ENCODE measurements at regions not wholly inside any gene's neighbourhood (a gene's known extent, or its start where the extent isn't known, plus 50 kb on each side); places are given as distances from the start of the nearest gene placed in this dataset.
A peak's percentile ranks its signal among the peaks of the same experiment; 100 is the strongest.

DNA sequence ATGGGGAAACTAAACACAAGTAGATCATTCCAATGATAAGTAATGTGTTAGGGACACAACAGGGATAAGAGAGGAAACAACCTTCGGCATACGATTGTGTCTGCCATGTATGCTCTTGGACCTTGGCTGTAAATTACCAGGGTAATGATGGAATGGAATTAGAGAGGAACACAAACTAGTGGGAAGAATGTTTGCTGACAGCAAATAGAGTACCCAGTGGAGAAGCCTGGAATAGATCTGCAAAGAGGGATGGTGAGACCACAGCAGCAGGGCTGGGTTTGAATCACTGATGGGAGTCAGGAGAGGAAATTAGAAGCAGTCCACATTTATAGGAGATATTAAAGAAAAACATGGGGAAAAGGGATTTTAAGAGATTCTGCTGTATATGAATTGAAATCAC lies 172.8 kb downstream of the LRIG3 start:
- ChIA-PET CTCF (no interaction called here), POLR2A (ENCODE audit: unreplicated experiment) (no interaction called here)
- no peak overlapping the region for H4K8ac ChIP-seq (ENCODE audit: low read depth in 2 of 2, low read length in 2 of 2)
- H2BK15ac ChIP-seq (ENCODE audit: low read depth, low read length) = no peak overlapping the region
- H2BK120ac ChIP-seq (ENCODE audit: low read depth, low read length) = peak overlapping the region; percentile 14; the same call in 1 of the 2 replicates
- no TSS peak for BruUV-seq (replicated peaks)
- H3K56ac ChIP-seq (ENCODE audit: extremely low read depth, insufficient read depth, low read length) = no peak overlapping the region
- H3K9me1 ChIP-seq (ENCODE audit: insufficient read depth, low read length) = no peaks in the 10 kb centered on the region
- peaks cover under 1% of the 10 kb centered on the region; the same call in 1 of the 2 replicates for H3K9me3 ChIP-seq (ENCODE audit: control insufficient read depth, insufficient read depth, low read length)
- H3K27ac ChIP-seq (ENCODE audit: insufficient read depth, low read length) = no peak overlapping the region
- no peak overlapping the region; the same call in 1 of the 2 replicates for H4K5ac ChIP-seq (ENCODE audit: low read depth, low read length)
- no peak overlapping the region; the same call in 1 of the 2 replicates for H3K18ac ChIP-seq (ENCODE audit: low read depth, low read length)
- H3K9ac ChIP-seq (ENCODE audit: low read depth, low read length) = no peak overlapping the region
- no peak overlapping the region; the same call in 1 of the 2 replicates for H2AK5ac ChIP-seq (ENCODE audit: low read depth, low read length)
- in situ Hi-C loops (cut with MboI; ENCODE audit: low sequenced_read_pairs) (no loop called here), dilution Hi-C loops (cut with HindIII; ENCODE audit: low sequenced_read_pairs, unreplicated experiment) (no loop called here), intact Hi-C loops (cut with micrococcal nuclease) (no loop called here)
- H3K27me3 ChIP-seq (ENCODE audit: control insufficient read depth, insufficient read depth, low read length) = no peaks in the 10 kb centered on the region
- H2BK5ac ChIP-seq (ENCODE audit: low read depth, low read length, poor library complexity, severe bottlenecking) = no peak overlapping the region
- H3K79me1 ChIP-seq (ENCODE audit: low read depth in 1 of 2, low read length in 2 of 2) = no peaks in the 10 kb centered on the region
- ATAC-seq (ENCODE audit: low read depth) (no peak), DNase-seq (no peak)
- peak overlapping the region; percentile 39; the same call in 1 of the 2 replicates for H2BK20ac ChIP-seq (ENCODE audit: low read depth, low read length)
- H3K4me1 ChIP-seq (ENCODE audit: control insufficient read depth, insufficient read depth, low read length) = no peaks in the 10 kb centered on the region; the same call in 1 of the 2 replicates
- H3K36me3 ChIP-seq (ENCODE audit: control insufficient read depth, insufficient read depth, low read length) = no peaks in the 10 kb centered on the region
- H2AK9ac ChIP-seq (replicated peaks; ENCODE audit: low read depth, low read length, poor library complexity) = no peak overlapping the region
- H3K4me3 ChIP-seq (ENCODE audit: insufficient read depth, low read depth, low read length) = no peak overlapping the region
- no peak overlapping the region for H3K23ac ChIP-seq (ENCODE audit: low read depth, low read length)
- no peak overlapping the region for H3K4me2 ChIP-seq (ENCODE audit: low read depth, low read length)
- no peak overlapping the region for H4K91ac ChIP-seq (ENCODE audit: insufficient read depth, low read depth, low read length)
- H3K14ac ChIP-seq (replicated peaks; ENCODE audit: low read depth, low read length) = no peak overlapping the region; the same call in 1 of the 2 replicates
- no peak overlapping the region for H2AFZ ChIP-seq (replicated peaks; ENCODE audit: low read length, poor library complexity)
- no CpG with 5 or more reads among the region's 2 CpGs for WGBS, 2 experiments (ENCODE audit: extremely low coverage in 2 of 2, insufficient read length in 1 of 2)
- TF ChIP-seq RFX5 (IDR thresholded peaks at IDR 0.05; ENCODE audit: low read depth, low read length) = no peak
- no peak for TF ChIP-seq POLR2A (IDR thresholded peaks at IDR 0.05; ENCODE audit: low read depth, low read length)
- no peak for TF ChIP-seq CHD1 (IDR thresholded peaks at IDR 0.05; ENCODE audit: low read depth, low read length)
- no peak for TF ChIP-seq SMC3 (IDR thresholded peaks at IDR 0.05; ENCODE audit: low read depth, low read length)
- TF ChIP-seq MAZ (IDR thresholded peaks at IDR 0.05; ENCODE audit: borderline replicate concordance, low read depth, low read length) = no peak
- TF ChIP-seq FOS (IDR thresholded peaks at IDR 0.05; ENCODE audit: low read depth, low read length) = no peak
- no peak for TF ChIP-seq CEBPB (IDR thresholded peaks at IDR 0.05; ENCODE audit: low read depth, low read length)
- TF ChIP-seq BHLHE40 (IDR thresholded peaks at IDR 0.05; ENCODE audit: low read depth, low read length) = no peak
- no peak for TF ChIP-seq MXI1 (IDR thresholded peaks at IDR 0.05; ENCODE audit: borderline replicate concordance, low read depth, low read length)
- TF ChIP-seq, protein P1, sequence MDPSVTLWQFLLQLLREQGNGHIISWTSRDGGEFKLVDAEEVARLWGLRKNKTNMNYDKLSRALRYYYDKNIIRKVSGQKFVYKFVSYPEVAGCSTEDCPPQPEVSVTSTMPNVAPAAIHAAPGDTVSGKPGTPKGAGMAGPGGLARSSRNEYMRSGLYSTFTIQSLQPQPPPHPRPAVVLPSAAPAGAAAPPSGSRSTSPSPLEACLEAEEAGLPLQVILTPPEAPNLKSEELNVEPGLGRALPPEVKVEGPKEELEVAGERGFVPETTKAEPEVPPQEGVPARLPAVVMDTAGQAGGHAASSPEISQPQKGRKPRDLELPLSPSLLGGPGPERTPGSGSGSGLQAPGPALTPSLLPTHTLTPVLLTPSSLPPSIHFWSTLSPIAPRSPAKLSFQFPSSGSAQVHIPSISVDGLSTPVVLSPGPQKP (IDR thresholded peaks at IDR 0.05; ENCODE audit: borderline replicate concordance, low read depth, low read length) = no peak
- no peak for TF ChIP-seq RAD21 (IDR thresholded peaks at IDR 0.05; ENCODE audit: low read length)
- no peak for TF ChIP-seq RCOR1 (IDR thresholded peaks at IDR 0.05; ENCODE audit: insufficient replicate concordance, low read length)
- TF ChIP-seq NFE2L2 (IDR thresholded peaks at IDR 0.05; ENCODE audit: low read depth, low read length) = no peak
- no peak for TF ChIP-seq CTCF (conservative IDR thresholded peaks at IDR 0.05; ENCODE audit: low read depth, low read length)
- TF ChIP-seq MAFK (IDR thresholded peaks at IDR 0.05; ENCODE audit: low read depth, low read length) = no peak
- no peak for TF ChIP-seq USF2 (IDR thresholded peaks at IDR 0.05; ENCODE audit: low read depth, low read length)
- H3K4ac ChIP-seq (ENCODE audit: low read depth, low read length) = no peak overlapping the region
- no peaks in the 10 kb centered on the region for H4K20me1 ChIP-seq (ENCODE audit: insufficient read depth, low read length)
